Spleen (tissue), 11 donors: ENCODE measurements at regions not wholly inside any gene's neighbourhood (a gene's known extent, or its start where the extent isn't known, plus 50 kb on each side); places are given as distances from the start of the nearest gene placed in this dataset.

Experiments
- DNase-seq: peaks from one replicate; pipeline ENCODE4 v3.0.0-alpha.2; 2020
- H3K27ac ChIP-seq, 8 donors: fragments of 200-600 bp; sonication (generic) in 7 of 8; 1 replicate in 4 of 8; 2 replicates in 4 of 8; pipeline versions ENCODE4 v1.5.0 to v1.8.0; 2016 to 2021; ENCODE audit warnings: inconsistent platforms in 4 of 8, mild to moderate bottlenecking in 4 of 8, moderate library complexity in 1 of 8
- H3K27me3 ChIP-seq, 7 donors: fragments of 200-600 bp; sonication (generic) in 6 of 7; replicated peaks in 1 of 7; 1 replicate in 4 of 7; 2 replicates in 3 of 7; pipeline versions ENCODE4 v1.5.0 to v1.8.0; 2016 to 2021; ENCODE audit warnings: inconsistent platforms in 3 of 7, mild to moderate bottlenecking in 1 of 7
- H3K36me3 ChIP-seq, 6 donors: fragments of 200-600 bp; sonication (generic) in 5 of 6; 1 replicate in 4 of 6; 2 replicates in 2 of 6; pipeline versions ENCODE4 v1.5.0 to v1.8.0; 2016 to 2021; ENCODE audit warnings: inconsistent platforms in 2 of 6
- H3K4me1 ChIP-seq, 6 donors: fragments of 200-600 bp; sonication (generic) in 5 of 6; 1 replicate in 3 of 6; 2 replicates in 3 of 6; pipeline versions ENCODE4 v1.5.0 to v1.8.0; 2016 to 2021; ENCODE audit warnings: inconsistent platforms in 3 of 6
- H3K4me3 ChIP-seq, 8 donors: fragments of 200-600 bp; sonication (generic) in 7 of 8; 1 replicate in 4 of 8; 2 replicates in 4 of 8; pipeline versions ENCODE4 v1.5.0 to v1.8.0; 2016 to 2021; ENCODE audit warnings: inconsistent platforms in 4 of 8, mild to moderate bottlenecking in 4 of 8, moderate library complexity in 2 of 8
- H3K9me3 ChIP-seq, 8 donors: fragments of 200-600 bp; sonication (generic) in 7 of 8; 1 replicate in 4 of 8; 2 replicates in 4 of 8; pipeline versions ENCODE4 v1.5.0 to v1.8.0; 2016 to 2021; ENCODE audit warnings: inconsistent platforms in 4 of 8
- CTCF ChIP-seq, 11 experiments: fragments of 200-600 bp in 7 of 11; fragments of 450-650 bp in 4 of 11; sonication (generic) in 4 of 11; IDR thresholded peaks in 8 of 11; conservative IDR thresholded peaks in 3 of 11; 1 replicate in 7 of 11; 2 replicates in 4 of 11; pipeline versions ENCODE4 v1.4.0 to v1.8.0; 2016 to 2021; ENCODE audit warnings: antibody characterized with exemption in 11 of 11, inconsistent platforms in 4 of 11, mild to moderate bottlenecking in 1 of 11
- POLR2A ChIP-seq, 3 donors: fragments of 450-650 bp; IDR thresholded peaks; one replicate each; pipeline ENCODE4 v1.5.1; 2017; ENCODE audit warnings: antibody characterized with exemption in 3 of 3, mild to moderate bottlenecking in 1 of 3
- POLR2AphosphoS5 ChIP-seq, 3 donors: sonication (generic); formaldehyde crosslinking; IDR thresholded peaks; one replicate each; pipeline ENCODE4 v1.5.1; 2017; ENCODE audit warnings: antibody characterized with exemption in 3 of 3
- WGBS, 5 donors: extraction: QIAGEN DNeasy Blood & Tissue Kit in 3 of 5; methylation state at CpG; one replicate each; pipeline versions ENCODE4 v1.1.5 to v1.1.7; 2013 to 2018; 5-methylcytosine and 5-hydroxymethylcytosine counted together
- intact Hi-C: fragments of 100-400 bp; cut with DNase I; formaldehyde crosslinking; loops from one replicate; pipeline ENCODE4 v1.15.0; 2023; ENCODE audit warnings: low total_unique reads
- donor health status: healthy with polysubstance abuse.
- donor health status: DM: no; HTN: no; CAD: no; lungs with moderate emphysema.
- donor health status: DM: no; HTN: no; CAD: no.
- donor health status: Bipolar disorder and iron deficiency.
- donor health status: healthy.
- donor health status: DM: no; HTN: no; CAD: no.
- donor health status: DM: yes; HTN: yes; CAD: no.

GRCh38 chr3:64992530-64993285 lies 304.9 kb upstream of the ADAMTS9 start:
- DNase-seq = no peak
- WGBS, 5 donors = 78 to 91% (median 86%) methylated on average over 7 of the region's 7 CpGs

DNA sequence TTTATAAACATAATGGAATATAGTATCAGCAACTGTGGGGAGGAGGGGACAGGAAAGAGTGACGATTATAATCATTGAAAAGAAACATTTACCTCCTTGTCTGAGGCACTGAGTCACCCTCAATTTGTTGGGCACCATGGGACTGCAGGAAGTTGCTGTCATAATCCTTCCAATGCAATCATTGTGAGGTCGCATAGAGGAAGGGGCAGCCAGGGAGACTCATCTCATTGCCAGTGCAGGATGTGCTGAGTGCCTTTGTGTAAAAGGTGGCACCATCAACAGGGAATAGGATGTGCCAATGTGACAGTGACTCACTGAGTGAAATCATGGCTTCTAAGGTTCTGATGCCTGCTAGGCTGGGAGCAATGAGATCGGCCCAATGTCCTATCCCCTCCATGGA lies 300.4 kb upstream of the ADAMTS9 start:
- no peaks in the 10 kb centered on the region for H3K27me3 ChIP-seq
- intact Hi-C loops = no loop called here
- H3K4me1 ChIP-seq = no peaks in the 10 kb centered on the region
- H3K4me3 ChIP-seq = no peak overlapping the region
- 37 to 48% (median 39%) methylated on average over 3 of the region's 3 CpGs for WGBS, 5 donors
- peak in 1 of 3 donors; percentile 45 for TF ChIP-seq POLR2AphosphoS5 (IDR thresholded peaks at IDR 0.05)
- no peak for TF ChIP-seq POLR2A (IDR thresholded peaks at IDR 0.05)
- DNase-seq = no peak
- H3K36me3 ChIP-seq = no peaks in the 10 kb centered on the region
- no peak overlapping the region for H3K27ac ChIP-seq
- peaks cover 0 to 14% (median 2%) of the 10 kb centered on the region in 8 donors for H3K9me3 ChIP-seq

More at GRCh38 chr3:64992530-64993285, 304.9 kb upstream of the ADAMTS9 start:
- H3K4me3 ChIP-seq = no peak overlapping the region
- peaks cover 0 to 5% (median 0%) of the 10 kb centered on the region in 6 donors for H3K4me1 ChIP-seq
- intact Hi-C loops = no loop called here
- no peak for TF ChIP-seq POLR2AphosphoS5 (IDR thresholded peaks at IDR 0.05)
- H3K9me3 ChIP-seq = peaks cover 0 to 5% (median under 1%) of the 10 kb centered on the region in 8 donors
- H3K27ac ChIP-seq = peak overlapping the region in 1 of 8 donors; percentile 4
- no peaks in the 10 kb centered on the region for H3K36me3 ChIP-seq
- no peaks in the 10 kb centered on the region for H3K27me3 ChIP-seq

DNA sequence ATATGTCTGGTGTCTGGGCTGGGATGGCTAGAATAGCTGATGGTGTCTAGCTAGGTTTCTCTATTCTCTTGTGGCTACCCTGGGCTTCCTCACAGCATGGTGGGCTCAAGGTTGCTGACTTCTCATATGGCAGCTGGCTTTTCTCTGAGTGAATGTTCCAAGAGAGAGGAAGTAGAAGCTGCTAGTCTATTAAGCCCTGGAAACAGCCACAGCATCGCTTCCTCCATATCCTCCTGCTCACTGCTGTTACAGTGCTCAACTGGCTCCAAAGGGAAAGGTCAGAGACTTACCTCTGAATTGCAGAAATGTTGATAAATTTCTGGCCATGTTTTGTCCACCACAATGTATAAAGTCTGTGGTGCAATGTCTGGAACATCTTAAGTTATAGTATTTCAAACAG lies 299.9 kb upstream of the ADAMTS9 start:
- peaks cover 0 to 14% (median 2%) of the 10 kb centered on the region in 8 donors for H3K9me3 ChIP-seq
- TF ChIP-seq POLR2AphosphoS5 (IDR thresholded peaks at IDR 0.05) (no peak), CTCF (IDR thresholded peaks at IDR 0.05 in 8 of 11, conservative IDR thresholded peaks at IDR 0.05 in 3 of 11) (no peak), POLR2A (IDR thresholded peaks at IDR 0.05) (no peak)
- H3K27ac ChIP-seq = no peak overlapping the region
- H3K4me1 ChIP-seq = no peaks in the 10 kb centered on the region
- intact Hi-C loops = no loop called here
- no peaks in the 10 kb centered on the region for H3K27me3 ChIP-seq
- H3K36me3 ChIP-seq = no peaks in the 10 kb centered on the region
- no peak overlapping the region for H3K4me3 ChIP-seq
- 74 to 86% (median 79%) methylated on average over 1 of the region's 1 CpG for WGBS, 5 donors
- DNase-seq = no peak

DNA sequence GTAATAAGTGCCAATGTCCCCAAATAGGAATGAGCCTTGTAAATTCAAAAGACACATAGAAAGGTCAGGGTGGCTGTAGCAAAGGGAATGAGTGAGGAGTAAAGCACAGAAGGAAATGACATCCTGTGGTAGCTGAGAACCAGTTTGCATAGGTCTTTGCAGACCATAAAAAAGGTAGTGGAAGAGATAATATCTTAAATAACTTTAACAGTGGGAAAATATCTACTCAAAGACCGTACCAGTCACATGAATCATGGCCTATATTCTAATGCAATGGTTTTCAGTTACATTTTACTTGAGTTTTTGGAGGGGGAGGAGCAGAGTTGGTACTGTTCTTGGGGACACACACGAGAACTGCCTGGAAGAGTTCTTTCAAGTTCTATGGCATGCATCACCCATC lies 297.3 kb upstream of the ADAMTS9 start:
- WGBS, 5 donors = 65 to 83% (median 73%) methylated on average over 2 of the region's 2 CpGs
- H3K4me3 ChIP-seq = no peak overlapping the region
- H3K36me3 ChIP-seq = no peaks in the 10 kb centered on the region
- H3K27ac ChIP-seq = no peak overlapping the region
- H3K9me3 ChIP-seq = peaks cover 0 to 14% (median 2%) of the 10 kb centered on the region in 8 donors
- H3K4me1 ChIP-seq = no peaks in the 10 kb centered on the region
- no peak for DNase-seq
- no peaks in the 10 kb centered on the region for H3K27me3 ChIP-seq
- intact Hi-C loops = no loop called here
- no peak for TF ChIP-seq POLR2A (IDR thresholded peaks at IDR 0.05)
- TF ChIP-seq CTCF (IDR thresholded peaks at IDR 0.05 in 8 of 11, conservative IDR thresholded peaks at IDR 0.05 in 3 of 11) = no peak
- TF ChIP-seq POLR2AphosphoS5 (IDR thresholded peaks at IDR 0.05) = no peak

DNA sequence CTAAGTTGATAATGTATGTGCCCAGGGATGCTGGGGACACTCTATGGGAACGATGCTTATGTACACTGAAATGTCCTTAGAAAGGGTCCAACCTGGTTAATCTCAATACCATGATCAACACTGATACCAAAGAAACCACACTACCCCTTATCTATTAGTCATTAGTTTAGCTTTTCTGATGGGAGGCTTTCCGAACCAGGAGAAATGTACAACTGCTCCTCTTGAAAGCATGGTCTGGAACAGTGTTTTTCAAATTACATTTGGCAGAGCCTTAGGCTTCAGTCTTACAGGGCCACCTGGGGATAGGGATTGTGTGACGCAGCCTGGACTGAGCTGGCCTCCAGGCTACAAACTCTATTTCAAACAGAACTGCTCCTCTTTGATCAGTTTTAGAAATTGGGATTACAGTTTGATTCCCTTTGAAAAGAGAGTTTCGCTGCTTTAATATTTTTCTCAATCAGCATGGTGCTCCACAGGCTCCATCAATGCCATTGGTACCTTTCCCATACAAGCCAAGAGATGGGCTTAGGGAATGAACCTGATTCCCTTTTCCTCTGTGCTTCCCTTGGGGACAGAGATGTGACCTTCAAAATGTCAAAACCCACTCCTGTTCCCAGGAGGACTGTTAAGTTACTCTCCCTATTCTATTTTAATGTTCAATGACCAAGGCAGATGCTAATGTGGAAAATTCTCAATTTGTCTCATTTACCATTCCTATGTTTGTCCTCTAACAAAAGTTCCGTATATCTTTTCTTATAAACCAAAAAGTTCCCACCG lies 296.0 kb upstream of the ADAMTS9 start:
- H3K4me3 ChIP-seq = no peak overlapping the region
- H3K27ac ChIP-seq = no peak overlapping the region
- peaks cover 0 to 14% (median 2%) of the 10 kb centered on the region in 8 donors for H3K9me3 ChIP-seq
- no peak for TF ChIP-seq POLR2AphosphoS5 (IDR thresholded peaks at IDR 0.05)
- no peak for TF ChIP-seq CTCF (IDR thresholded peaks at IDR 0.05 in 8 of 11, conservative IDR thresholded peaks at IDR 0.05 in 3 of 11)
- TF ChIP-seq POLR2A (IDR thresholded peaks at IDR 0.05) = no peak
- 78 to 94% (median 90%) methylated on average over 6 of the region's 6 CpGs for whole genome bisulfite sequencing, 5 donors
- H3K27me3 ChIP-seq = no peaks in the 10 kb centered on the region
- no peak for DNase-seq
- H3K36me3 ChIP-seq = no peaks in the 10 kb centered on the region
- intact Hi-C loops = no loop called here
- H3K4me1 ChIP-seq = no peaks in the 10 kb centered on the region
